ENCODE measurements at regions not wholly inside any gene's neighbourhood (a gene's known extent, or its start where the extent isn't known, plus 50 kb on each side); places are given as distances from the start of the nearest gene placed in this dataset.

- H3K27me3 ChIP-seq, result no peaks in the 10 kb centered on the region
- H3K36me3 ChIP-seq, result no peaks in the 10 kb centered on the region
- H3K4me1 ChIP-seq (ENCODE audit: control insufficient read depth in 1 of 2, insufficient read depth in 1 of 2, low read depth in 1 of 2, low read length in 1 of 2), result no peaks in the 10 kb centered on the region
- no peaks in the 10 kb centered on the region for H3K9me3 ChIP-seq
- H3K4me3 ChIP-seq (ENCODE audit: low read depth in 1 of 2, low read length in 1 of 2), result no peak overlapping the region
- TF ChIP-seq CTCF (IDR thresholded peaks at IDR 0.05), result no peak
- no peak overlapping the region for H3K27ac ChIP-seq
Measured at GRCh38 chr1:79877086-79877485, 870.6 kb upstream of the ADGRL4 start.

- Histone ChIP-seq H3K36me3 (no peaks in the 10 kb centered on the region), H3K9me3 (no peaks in the 10 kb centered on the region), H3K4me3 (ENCODE audit: low read depth in 1 of 2, low read length in 1 of 2) (no peak overlapping the region), H3K27me3 (no peaks in the 10 kb centered on the region), H3K27ac (no peak overlapping the region), H3K4me1 (ENCODE audit: control insufficient read depth in 1 of 2, insufficient read depth in 1 of 2, low read depth in 1 of 2, low read length in 1 of 2) (no peaks in the 10 kb centered on the region)
- no peak for TF ChIP-seq CTCF (IDR thresholded peaks at IDR 0.05)
Measured at GRCh38 chr1:79875187-79875586, 868.7 kb upstream of the ADGRL4 start.

GRCh38 chr1:79874289-79874688 is 867.8 kb upstream of the ADGRL4 start:
- Histone ChIP-seq H3K27ac (no peak overlapping the region), H3K9me3 (no peaks in the 10 kb centered on the region), H3K36me3 (no peaks in the 10 kb centered on the region), H3K27me3 (no peaks in the 10 kb centered on the region), H3K4me3 (ENCODE audit: low read depth in 1 of 2, low read length in 1 of 2) (no peak overlapping the region), H3K4me1 (ENCODE audit: control insufficient read depth in 1 of 2, insufficient read depth in 1 of 2, low read depth in 1 of 2, low read length in 1 of 2) (no peaks in the 10 kb centered on the region)
- TF ChIP-seq CTCF (IDR thresholded peaks at IDR 0.05), result no peak

- TF ChIP-seq CTCF (IDR thresholded peaks at IDR 0.05), result no peak
- Histone ChIP-seq H3K27me3 (no peaks in the 10 kb centered on the region), H3K9me3 (no peaks in the 10 kb centered on the region), H3K27ac (no peak overlapping the region), H3K36me3 (no peaks in the 10 kb centered on the region), H3K4me3 (ENCODE audit: low read depth in 1 of 2, low read length in 1 of 2) (no peak overlapping the region), H3K4me1 (ENCODE audit: control insufficient read depth in 1 of 2, insufficient read depth in 1 of 2, low read depth in 1 of 2, low read length in 1 of 2) (no peaks in the 10 kb centered on the region)
Measured at GRCh38 chr1:79859212-79859948, 852.9 kb upstream of the ADGRL4 start.

GRCh38 chr1:79852004-79852403 is 845.5 kb upstream of the ADGRL4 start:
- no peaks in the 10 kb centered on the region for H3K9me3 ChIP-seq
- no peak for TF ChIP-seq CTCF (IDR thresholded peaks at IDR 0.05)
- H3K36me3 ChIP-seq, result no peaks in the 10 kb centered on the region
- no peaks in the 10 kb centered on the region for H3K4me1 ChIP-seq (ENCODE audit: control insufficient read depth in 1 of 2, insufficient read depth in 1 of 2, low read depth in 1 of 2, low read length in 1 of 2)
- H3K27me3 ChIP-seq, result no peaks in the 10 kb centered on the region
- H3K27ac ChIP-seq, result no peak overlapping the region
- H3K4me3 ChIP-seq (ENCODE audit: low read depth in 1 of 2, low read length in 1 of 2), result no peak overlapping the region

All from neutrophil (primary cell).